Keratinocyte (primary cell): ENCODE measurements at regions not wholly inside any gene's neighbourhood (a gene's known extent, or its start where the extent isn't known, plus 50 kb on each side); places are given as distances from the start of the nearest gene placed in this dataset.

Experiments used
- DNase-seq: peaks from one replicate; pipeline ENCODE4 v3.0.0-alpha.2; 2011; ENCODE audit warnings: low read depth, missing footprints, low spot score
- FAIRE-seq: peaks from 2 replicates; lab custom pipeline; 2011; peaks lifted over from hg19 to GRCh38; lab: Jason Lieb, UNC
- H2AFZ ChIP-seq: 2 replicates; pipeline ENCODE4 v1.6.0; 2012; ENCODE audit warnings: low read length, control low read depth, inconsistent platforms; ENCODE audit not compliant: control insufficient read depth
- H3K27ac ChIP-seq: 2 replicates; pipeline ENCODE4 v1.5.1; 2011; ENCODE audit warnings: low read length; ENCODE audit not compliant: control insufficient read depth, insufficient read depth
- H3K27me3 ChIP-seq: 3 replicates; pipeline ENCODE4 v1.6.0; 2011; ENCODE audit warnings: low read length; ENCODE audit not compliant: control insufficient read depth, insufficient read depth; ENCODE audit errors: extremely low read depth
- H3K36me3 ChIP-seq, 2 experiments: 2 replicates in 1 of 2; 3 replicates in 1 of 2; pipeline ENCODE4 v1.5.1; 2011; ENCODE audit warnings: low read length in 2 of 2, mild to moderate bottlenecking in 1 of 2; ENCODE audit not compliant: control insufficient read depth in 2 of 2, insufficient read depth in 2 of 2; ENCODE audit errors: extremely low read depth in 1 of 2
- H3K4me1 ChIP-seq: 3 replicates; pipeline ENCODE4 v1.5.1; 2011; ENCODE audit warnings: low read length; ENCODE audit not compliant: control insufficient read depth, insufficient read depth; ENCODE audit errors: extremely low read depth
- H3K4me2 ChIP-seq: 3 replicates; pipeline ENCODE4 v1.6.0; 2011; ENCODE audit warnings: low read depth, low read length; ENCODE audit not compliant: control insufficient read depth, insufficient read depth; ENCODE audit errors: extremely low read depth
- H3K4me3 ChIP-seq, 3 experiments: fragments of 200-600 bp in 1 of 3; sonication (generic) in 1 of 3; 2 replicates in 2 of 3; 3 replicates in 1 of 3; pipeline ENCODE4 v1.5.1; 2011 to 2016; ENCODE audit warnings: low read length in 3 of 3, mild to moderate bottlenecking in 3 of 3, control low read depth in 2 of 3, inconsistent platforms in 1 of 3, low read depth in 1 of 3, mixed read lengths in 1 of 3, mixed run types in 1 of 3, moderate library complexity in 1 of 3; ENCODE audit not compliant: control insufficient read depth in 2 of 3, insufficient read depth in 2 of 3; ENCODE audit errors: extremely low read depth in 1 of 3
- H3K79me2 ChIP-seq: 2 replicates; pipeline ENCODE4 v1.6.0; 2012; ENCODE audit warnings: low read length; ENCODE audit not compliant: control insufficient read depth, insufficient read depth
- H3K9ac ChIP-seq: 3 replicates; pipeline ENCODE4 v1.6.0; 2011; ENCODE audit warnings: low read length; ENCODE audit not compliant: control insufficient read depth, insufficient read depth; ENCODE audit errors: extremely low read depth
- H3K9me1 ChIP-seq: 3 replicates; pipeline ENCODE4 v1.6.0; 2011; ENCODE audit warnings: low read length; ENCODE audit not compliant: control insufficient read depth, insufficient read depth; ENCODE audit errors: extremely low read depth
- H3K9me3 ChIP-seq: 2 replicates; pipeline ENCODE4 v1.5.1; 2012; ENCODE audit warnings: low read depth, low read length; ENCODE audit not compliant: control insufficient read depth
- H4K20me1 ChIP-seq: 3 replicates; pipeline ENCODE4 v1.6.0; 2011; ENCODE audit warnings: low read length; ENCODE audit not compliant: control insufficient read depth, insufficient read depth; ENCODE audit errors: extremely low read depth
- CTCF ChIP-seq, 3 experiments: IDR thresholded peaks in 1 of 3; conservative IDR thresholded peaks in 1 of 3; optimal IDR thresholded peaks in 1 of 3; 2 replicates in 2 of 3; 3 replicates in 1 of 3; pipeline versions ENCODE3 to v1.5.1; 2011; ENCODE audit warnings: low read length in 3 of 3, mild to moderate bottlenecking in 3 of 3, moderate library complexity in 2 of 3, control low read depth in 1 of 3, inconsistent platforms in 1 of 3; ENCODE audit not compliant: insufficient read depth in 2 of 3; ENCODE audit errors: extremely low read depth in 1 of 3
- EZH2 ChIP-seq: IDR thresholded peaks from one replicate; pipeline ENCODE4 v1.6.1; 2012; ENCODE audit warnings: inconsistent platforms, mild to moderate bottlenecking, low read length, moderate library complexity
- dilution Hi-C: fragments of 300-500 bp; cut with MboI; formaldehyde crosslinking; loops from one replicate; pipeline ENCODE4 v1.7.0; 2020; ENCODE audit warnings: low sequenced_read_pairs; ENCODE audit not compliant: extremely low pct_ligation_motif_present

- Histone ChIP-seq H3K79me2 (no peaks in the 10 kb centered on the region), H3K27me3 (no peaks in the 10 kb centered on the region), H3K36me3 (no peaks in the 10 kb centered on the region), H3K4me3 (no peak overlapping the region), H3K9me1 (no peaks in the 10 kb centered on the region), H3K9ac (no peak overlapping the region), H4K20me1 (no peaks in the 10 kb centered on the region), H3K9me3 (no peaks in the 10 kb centered on the region), H2AFZ (no peak overlapping the region), H3K27ac (no peak overlapping the region), H3K4me1 (no peaks in the 10 kb centered on the region), H3K4me2 (no peak overlapping the region)
- dilution Hi-C loops = no loop called here
- FAIRE-seq (no peak), DNase-seq (no peak)
- TF ChIP-seq EZH2 (no peak), CTCF (optimal IDR thresholded peaks at IDR 0.05 in 1 of 3, IDR thresholded peaks at IDR 0.05 in 1 of 3, conservative IDR thresholded peaks at IDR 0.05 in 1 of 3; ENCODE audit: extremely low read depth in 1 of 3, insufficient read depth in 2 of 3, low read length in 3 of 3) (no peak)
These were observed 864.9 kb upstream of the PCDH20 start for GRCh38 chr13:62280590-62280989.

- H3K9ac ChIP-seq = no peak overlapping the region
- no peaks in the 10 kb centered on the region for H3K79me2 ChIP-seq
- no peak overlapping the region for H3K4me2 ChIP-seq
- no peaks in the 10 kb centered on the region for H3K9me1 ChIP-seq
- no peaks in the 10 kb centered on the region for H3K4me1 ChIP-seq
- no peak overlapping the region for H2AFZ ChIP-seq
- H3K36me3 ChIP-seq = no peaks in the 10 kb centered on the region
- no peaks in the 10 kb centered on the region for H3K27me3 ChIP-seq
- no peak overlapping the region for H3K27ac ChIP-seq
- FAIRE-seq = no peak
- TF ChIP-seq EZH2 = no peak
- TF ChIP-seq CTCF (optimal IDR thresholded peaks at IDR 0.05 in 1 of 3, IDR thresholded peaks at IDR 0.05 in 1 of 3, conservative IDR thresholded peaks at IDR 0.05 in 1 of 3; ENCODE audit: extremely low read depth in 1 of 3, insufficient read depth in 2 of 3, low read length in 3 of 3) = no peak
- peaks cover 2% of the 10 kb centered on the region for H3K9me3 ChIP-seq
- no peak overlapping the region for H3K4me3 ChIP-seq
- DNase-seq = no peak
- H4K20me1 ChIP-seq = no peaks in the 10 kb centered on the region
- dilution Hi-C loops = no loop called here
These were observed 862.6 kb upstream of the PCDH20 start for GRCh38 chr13:62278271-62278670.
